ENCODE measurements at regions not wholly inside any gene's neighbourhood (a gene's known extent, or its start where the extent isn't known, plus 50 kb on each side); places are given as distances from the start of the nearest gene placed in this dataset.

DNA sequence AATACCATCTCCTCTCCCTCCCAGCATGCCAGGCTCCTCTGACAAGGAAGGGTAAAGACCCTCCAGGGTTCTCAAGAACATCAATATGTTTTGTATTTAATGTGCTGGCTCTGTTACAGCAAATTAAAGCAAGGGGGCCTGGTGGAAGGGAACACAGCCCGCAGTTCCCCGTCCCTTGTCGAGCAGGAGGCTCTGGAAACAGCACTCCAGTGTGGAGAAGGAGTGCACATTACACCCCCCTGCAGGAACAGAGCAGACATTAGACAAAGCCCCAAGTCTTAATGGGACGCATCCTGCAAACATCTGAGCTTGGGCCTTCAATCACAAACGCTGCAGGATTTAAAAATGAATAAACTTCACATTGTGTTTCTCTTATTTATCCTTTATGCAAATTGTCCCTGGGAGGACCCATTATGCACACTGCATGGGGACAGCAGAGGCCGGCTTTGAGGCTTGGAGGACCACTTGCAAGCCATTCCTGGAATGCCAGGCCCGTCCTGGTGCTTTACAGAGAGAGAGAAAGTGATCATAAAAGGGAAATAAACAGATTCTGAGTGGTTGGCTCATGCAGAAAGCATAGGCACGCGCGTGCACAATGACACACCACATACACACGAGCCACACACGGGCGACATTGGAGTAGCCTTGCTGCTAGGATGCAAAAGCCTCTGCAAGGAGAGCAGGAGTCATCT is 328.7 kb downstream of the SMAD2 start:
- no peak for DNase-seq (ENCODE audit: low read depth, low spot score)

DNA sequence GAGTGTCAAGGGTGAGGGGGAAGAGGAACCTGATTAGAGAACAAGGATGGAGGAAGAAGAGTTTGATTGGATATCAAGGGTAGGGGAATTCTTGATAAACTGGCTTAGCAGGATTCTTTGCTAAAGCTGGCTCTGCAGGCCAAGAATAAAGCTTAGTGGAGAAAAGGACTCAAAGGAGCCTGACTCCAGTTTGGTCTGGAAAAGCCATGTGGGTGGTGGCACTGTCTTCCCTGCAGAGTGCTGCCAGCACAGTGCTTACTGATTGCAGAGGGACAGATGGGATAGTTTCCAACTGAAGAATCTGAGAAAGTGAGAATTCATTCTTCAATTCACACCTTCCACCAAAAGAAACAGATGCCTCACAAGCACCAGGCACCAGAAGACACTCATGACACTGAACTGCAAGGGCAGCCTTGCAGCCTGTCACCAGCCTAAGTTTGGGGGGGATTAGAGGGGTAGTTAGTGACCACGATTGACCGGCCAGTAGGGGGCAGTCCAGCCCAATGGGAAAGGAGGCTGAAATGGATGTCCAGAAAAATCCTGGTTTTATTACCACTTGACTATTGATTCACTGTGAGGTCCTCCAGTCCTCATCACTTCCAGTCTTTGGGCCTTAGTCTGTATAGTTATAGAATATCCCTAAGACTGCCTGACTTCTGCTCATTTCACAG is 334.5 kb downstream of the SMAD2 start:
- no peak for DNase-seq (ENCODE audit: low read depth, low spot score)

DNA sequence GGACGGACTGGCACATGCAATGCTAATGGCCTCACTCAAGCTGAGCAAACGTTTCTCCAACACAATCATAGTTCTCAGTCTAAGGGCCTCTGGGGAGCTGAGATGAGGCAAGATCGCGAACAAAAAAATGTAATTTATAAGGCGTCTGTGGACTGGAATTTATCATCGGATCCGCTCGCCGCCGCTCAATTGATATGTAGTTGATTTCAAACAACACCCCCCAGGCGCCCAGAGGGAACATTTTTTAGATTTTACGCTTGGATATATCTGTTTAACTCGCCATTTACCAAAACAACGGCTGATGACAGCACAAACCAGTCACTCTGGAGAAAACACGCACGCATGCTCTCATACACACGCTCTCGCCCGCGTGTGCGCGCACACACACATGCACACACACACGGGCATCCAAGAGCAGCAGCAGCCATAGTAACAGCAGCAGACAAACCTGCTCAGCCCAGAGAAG is 335.8 kb downstream of the SMAD2 start:
- no peak for DNase-seq (ENCODE audit: low read depth, low spot score)

DNA sequence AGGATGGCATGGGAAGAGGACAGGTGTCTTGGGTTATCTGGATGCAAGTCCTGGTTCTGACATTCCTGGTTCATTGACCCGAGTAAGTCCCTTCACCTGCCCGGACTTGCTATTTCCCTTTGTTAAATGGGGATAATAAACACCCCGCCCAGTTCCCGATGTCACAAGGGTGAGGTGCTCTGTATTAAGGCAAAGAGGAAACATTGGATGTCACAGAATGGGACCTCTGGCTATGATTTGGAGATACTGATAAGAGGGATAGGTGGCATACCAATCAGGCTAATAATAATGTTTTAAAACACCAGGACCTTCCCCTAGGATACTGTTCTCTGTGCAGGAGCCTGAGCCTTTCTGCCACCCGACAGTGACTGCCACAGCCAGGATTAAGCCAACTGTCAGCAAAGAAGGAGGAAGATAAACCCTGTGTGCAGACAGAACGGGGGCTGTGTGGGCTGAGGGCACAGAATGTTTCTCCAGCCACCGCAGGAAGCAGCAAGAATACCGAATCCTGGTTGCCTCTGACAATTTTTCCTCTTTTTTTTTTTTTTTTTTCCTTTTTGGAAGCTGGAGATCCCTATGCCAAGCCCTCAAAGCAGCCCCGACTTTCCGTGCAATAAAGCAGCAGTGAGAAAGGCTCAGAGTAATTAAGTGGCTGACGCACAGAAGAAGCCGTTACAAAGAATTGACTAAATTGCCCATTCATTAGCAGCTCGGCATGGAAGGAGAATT is 336.6 kb downstream of the SMAD2 start:
- no peak for DNase-seq (ENCODE audit: low read depth, low spot score)

DNA sequence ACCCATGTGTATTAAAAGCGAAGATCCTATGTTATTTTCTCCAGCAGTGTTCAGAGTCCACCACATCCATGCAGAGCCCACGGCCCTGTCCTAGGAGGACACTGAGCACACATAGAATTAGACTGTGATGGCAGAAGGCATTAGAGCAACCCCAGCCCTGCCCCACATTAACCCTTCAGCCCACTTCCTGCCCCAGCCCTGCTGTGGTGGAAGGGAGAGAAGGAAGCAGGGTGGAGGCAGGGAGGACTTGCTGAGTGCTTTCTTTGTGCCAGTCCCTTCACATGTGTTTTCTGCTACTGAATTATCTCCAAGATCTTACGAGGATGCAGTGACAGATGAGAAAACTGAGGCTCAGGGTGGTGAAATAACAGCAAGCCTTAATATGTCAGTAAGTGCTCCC is 339.0 kb downstream of the SMAD2 start:
- DNase-seq (ENCODE audit: low read depth, low spot score) = no peak

DNA sequence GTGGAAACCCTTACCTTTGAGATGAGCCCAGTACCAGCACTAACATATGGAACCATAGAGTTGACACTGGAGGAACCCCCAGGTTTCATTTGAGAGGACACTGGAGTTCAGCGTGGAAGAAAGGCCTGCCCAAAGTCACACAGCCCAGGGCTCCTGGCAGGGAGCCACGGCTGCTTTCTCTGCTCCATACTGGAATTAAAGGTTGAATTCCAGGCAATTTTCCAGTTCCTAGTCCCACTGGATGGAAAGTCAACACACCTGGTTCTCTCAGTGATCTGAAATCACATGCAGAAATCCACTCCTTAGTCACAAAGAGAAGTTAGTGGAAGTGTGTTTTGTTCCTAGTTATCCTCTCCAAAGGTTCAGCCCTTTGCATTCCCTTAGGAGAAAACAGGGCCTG is 336.1 kb upstream of the SKOR2 start:
- DNase-seq (ENCODE audit: low read depth, low spot score) = no peak

DNA sequence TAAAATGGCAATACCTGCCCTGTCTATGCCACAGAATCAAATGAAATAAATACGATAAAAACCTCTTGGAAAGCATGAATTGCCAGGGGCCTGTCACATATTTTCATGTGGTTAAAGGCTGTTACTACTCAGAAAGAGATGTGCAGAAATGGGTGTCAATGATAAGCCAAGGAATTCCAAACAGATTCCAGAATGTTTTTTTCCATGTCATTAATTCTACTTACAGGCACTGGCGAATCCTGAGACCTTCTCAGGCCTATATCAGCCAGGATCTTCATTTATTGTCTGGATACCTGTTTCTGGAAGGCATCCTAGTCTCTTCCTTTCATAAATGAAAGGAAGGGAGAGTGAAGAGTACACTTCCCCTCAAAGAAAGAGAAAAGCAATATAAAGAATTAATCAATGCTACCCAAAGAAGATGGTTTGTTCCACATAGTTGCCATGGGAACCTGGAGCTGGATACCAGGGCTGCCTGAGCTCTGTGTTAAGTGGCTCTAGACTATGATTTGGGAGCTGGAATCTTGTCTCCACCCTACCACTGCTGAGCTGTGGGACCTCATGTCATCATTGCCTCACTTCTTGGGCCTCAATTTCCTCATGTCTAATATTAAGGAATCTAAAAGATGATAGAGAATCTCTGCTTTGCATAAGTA is 335.1 kb upstream of the SKOR2 start:
- no peak for DNase-seq (ENCODE audit: low read depth, low spot score)

DNA sequence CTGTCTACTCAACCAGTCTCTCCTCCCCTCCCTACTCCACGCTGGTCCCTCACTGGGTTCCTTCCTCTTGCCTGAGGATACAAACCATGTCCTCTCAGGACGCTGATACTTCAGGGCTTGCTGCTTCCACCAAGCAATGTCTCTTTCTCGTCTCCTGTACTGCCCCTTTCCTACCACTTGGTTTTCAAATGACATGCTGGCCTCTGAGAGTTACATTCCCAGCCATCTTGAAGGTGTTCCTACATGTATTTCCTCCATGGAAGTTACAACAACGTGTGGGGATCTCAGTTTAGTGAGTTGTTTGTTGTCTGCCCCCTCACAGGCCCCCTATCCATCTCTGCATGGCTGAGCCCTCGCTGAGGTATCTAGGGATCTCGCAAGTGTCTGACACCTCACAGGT is 334.5 kb upstream of the SKOR2 start:
- DNase-seq (ENCODE audit: low read depth, low spot score) = no peak

DNA sequence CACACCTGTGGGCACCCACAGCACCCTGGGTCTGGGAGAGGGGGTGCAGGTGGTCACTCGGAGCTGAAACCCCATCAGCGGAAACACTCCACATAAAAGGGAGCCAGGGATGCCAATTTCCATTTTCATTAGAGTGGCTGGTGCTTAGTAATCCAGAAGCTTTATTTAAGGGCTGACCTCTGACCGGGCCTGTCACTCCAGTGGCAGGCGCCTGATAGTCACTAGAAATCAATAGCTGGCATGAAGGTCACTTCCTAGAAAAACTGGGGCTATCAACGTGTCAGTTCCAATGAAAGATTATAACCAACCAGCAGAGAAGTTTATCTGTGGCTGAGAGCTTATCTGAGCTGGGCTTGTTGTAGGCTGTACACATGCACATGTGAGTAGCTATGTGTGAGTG is 333.7 kb upstream of the SKOR2 start:
- DNase-seq (ENCODE audit: low read depth, low spot score) = no peak

DNA sequence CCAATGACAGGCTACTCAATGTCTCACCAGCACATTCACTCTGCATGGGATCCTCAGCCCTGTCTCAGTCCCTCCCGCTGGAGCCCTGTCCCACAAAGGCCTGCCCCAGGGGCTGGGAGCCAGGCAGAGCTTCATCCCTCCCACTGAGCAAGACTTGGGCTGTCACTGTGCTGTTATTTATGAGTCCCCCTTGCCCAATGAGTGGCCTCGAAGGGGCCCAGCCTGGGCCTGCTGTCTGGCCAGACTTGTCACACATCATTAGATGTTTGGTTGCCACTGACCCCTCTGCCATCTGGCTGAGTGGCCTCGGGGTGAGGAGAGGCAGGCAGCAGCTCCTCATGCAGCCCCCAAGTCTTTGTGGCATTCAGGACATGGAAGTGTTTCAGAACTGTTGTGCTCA is 330.6 kb upstream of the SKOR2 start:
- DNase-seq (ENCODE audit: low read depth, low spot score) = no peak

DNA sequence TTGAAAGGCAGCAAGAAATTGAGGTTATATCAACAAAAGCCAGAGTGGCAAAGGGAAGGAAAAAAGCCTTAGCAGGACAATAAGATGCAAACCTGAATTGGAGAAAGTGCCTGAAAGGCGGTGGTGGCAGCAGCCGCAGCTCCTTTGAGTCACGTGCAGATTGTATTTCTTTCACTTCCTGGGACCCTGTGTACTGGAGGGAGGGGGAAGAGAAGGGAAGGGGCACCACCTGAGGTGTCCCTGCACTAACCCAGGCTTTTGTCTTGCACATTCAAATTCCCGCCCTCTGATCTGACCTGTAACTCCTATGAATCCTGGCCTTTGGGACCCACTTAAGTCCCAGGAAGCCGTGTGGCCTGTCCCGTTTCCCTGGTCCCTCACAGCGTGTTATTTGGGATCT is 326.1 kb upstream of the SKOR2 start:
- DNase-seq (ENCODE audit: low read depth, low spot score) = no peak

DNA sequence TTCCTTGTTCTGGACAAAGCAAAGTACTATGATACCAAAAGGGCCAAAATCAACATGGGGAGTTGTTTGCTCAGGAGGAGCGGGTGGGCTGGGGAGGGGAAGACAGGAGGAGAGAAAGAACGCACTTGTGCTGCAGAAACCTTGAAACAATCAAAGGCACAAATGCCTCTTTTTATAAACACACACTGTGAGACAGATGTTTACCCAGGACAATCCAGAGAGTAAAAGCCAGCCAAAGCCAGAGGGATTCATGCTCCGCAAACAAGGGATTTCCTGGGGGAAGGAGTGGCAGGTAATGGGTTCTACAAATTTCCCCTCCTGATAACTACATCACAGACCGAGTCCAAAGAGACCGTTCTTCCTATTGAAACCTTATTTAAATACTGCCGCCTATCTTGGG is 323.5 kb upstream of the SKOR2 start:
- no peak for DNase-seq (ENCODE audit: low read depth, low spot score)

DNA sequence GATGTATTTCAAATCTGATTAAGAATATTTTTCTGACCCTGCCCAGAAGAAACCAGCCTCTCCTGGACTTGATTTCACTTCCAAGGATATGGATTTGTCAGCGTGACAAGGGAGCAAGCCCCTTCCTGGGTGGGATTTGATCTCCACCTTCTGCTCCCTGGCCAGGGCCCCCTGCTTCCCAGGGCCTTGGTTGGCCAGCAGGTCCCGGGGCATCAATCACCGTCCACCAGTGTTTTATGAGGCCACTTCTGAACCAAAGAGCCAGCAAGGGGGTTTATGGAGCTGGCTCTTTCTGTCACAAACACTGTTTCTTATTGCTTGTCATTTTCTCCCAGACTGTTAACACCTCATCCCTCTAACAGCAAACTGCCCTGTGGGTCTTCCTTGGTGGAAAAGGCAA is 320.5 kb upstream of the SKOR2 start:
- no peak for DNase-seq (ENCODE audit: low read depth, low spot score)

DNA sequence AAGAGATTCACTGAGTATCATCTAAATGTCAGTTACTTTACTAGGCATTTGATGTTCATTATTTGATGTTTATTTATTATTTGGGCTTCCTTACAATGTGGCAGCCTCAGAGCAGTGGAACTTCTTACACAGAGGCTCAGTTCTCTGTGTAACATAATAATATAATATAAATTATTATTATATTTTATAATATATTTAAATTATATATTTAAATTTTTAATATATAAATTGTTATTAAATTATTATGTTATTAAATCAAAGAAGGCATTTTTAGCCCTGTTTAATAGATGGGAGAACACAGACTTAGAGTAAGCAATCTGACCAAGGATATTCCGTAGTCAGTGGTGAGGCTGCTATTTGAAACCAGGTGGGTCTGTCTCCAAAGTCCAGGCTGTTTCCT is 315.3 kb upstream of the SKOR2 start:
- DNase-seq (ENCODE audit: low read depth, low spot score) = no peak

DNA sequence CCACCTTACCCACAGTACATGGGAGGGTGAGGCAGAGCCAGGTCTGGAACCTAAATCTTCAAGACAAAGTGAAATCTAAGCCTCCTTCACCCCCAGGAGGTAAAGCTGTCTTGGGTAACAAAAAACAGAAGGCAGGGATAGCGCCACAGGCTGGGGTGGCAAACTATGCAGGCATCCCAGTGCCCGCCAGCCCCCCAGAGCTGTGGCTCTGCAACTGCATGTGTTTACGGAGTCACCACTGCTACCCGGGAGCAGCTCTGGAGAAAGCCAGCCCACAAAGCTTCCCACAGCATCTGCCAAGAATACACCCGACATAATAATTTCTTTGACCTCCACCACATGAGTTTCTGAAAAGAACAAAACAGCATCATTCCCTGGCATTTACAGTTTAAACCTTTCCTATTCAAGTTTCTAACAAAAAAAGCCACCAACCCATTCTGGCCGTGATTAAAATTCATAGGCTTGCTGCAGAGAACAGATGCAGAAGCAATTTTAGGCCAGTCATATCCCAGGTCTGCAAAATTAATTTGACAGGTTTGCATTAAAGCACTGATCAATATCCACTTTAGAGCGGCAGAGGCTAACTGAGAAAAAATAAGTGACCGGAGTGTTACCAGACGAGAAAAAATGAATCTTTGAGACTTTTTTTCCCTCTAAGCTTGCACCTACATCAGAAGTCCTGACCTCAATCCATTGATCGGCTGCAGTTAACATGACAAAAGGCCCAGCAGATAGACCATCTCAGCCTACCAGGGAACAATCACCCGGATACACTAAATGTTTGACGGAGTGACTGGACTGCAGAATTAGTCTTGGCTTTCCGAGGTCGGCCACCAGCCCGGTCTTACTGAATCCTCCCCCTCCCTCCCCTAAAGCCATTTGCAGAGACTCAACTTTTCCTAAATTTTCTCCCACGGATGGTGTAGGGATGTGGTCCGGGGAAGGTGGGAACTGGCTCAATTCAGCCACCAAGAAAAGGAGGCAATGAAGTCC is 309.6 kb upstream of the SKOR2 start:
- no peak for DNase-seq (ENCODE audit: low read depth, low spot score)

DNA sequence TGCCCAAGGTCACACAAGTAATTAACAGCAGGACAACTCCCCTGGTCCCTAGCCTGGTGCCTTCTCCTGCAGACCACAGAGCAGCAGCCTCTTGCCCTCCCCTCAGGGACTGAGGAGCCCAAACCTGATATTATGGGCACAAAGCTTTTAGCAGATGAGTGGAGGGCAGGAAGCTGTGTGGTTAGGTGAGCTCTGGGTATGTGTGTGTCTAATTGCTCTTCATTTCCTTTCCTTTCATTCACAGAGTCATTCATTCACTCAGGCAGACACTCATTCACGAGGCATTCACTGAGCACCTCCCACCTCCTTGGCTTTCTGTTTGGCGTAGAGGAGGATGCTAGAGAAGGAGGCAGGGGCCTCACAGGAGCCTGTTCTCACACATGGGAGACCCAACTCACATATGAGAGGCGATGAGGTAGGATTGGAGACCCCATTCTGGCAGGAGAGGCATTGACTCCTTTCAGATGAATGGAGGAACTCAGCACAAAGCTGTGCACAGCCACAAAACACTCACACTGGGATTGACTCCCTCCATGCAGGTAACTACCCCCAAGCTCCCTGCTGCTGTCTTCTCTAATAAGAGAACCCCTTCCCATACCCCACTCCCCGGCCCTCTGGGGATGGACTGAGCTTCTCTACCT is 306.8 kb upstream of the SKOR2 start:
- DNase-seq (ENCODE audit: low read depth, low spot score) = no peak

DNA sequence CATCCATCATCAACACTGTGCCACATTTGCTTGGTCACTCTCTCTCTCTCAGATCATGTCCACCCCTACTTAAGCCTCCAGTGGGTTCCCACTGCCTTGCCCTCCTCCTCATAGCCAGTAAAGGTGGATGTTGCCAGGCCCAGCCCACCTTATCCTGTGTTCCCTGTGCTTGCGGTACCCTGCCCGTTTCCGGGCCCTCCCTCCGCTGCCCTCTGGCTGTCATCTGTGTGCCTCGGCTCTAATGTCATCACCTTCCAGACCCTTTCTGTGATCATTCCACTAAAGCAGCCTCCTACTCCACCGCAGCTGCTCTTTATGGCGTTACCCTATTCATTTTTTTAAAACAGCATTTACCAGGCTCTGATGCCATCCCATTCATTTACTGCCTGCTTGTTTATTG is 305.7 kb upstream of the SKOR2 start:
- DNase-seq (ENCODE audit: low read depth, low spot score) = no peak

DNA sequence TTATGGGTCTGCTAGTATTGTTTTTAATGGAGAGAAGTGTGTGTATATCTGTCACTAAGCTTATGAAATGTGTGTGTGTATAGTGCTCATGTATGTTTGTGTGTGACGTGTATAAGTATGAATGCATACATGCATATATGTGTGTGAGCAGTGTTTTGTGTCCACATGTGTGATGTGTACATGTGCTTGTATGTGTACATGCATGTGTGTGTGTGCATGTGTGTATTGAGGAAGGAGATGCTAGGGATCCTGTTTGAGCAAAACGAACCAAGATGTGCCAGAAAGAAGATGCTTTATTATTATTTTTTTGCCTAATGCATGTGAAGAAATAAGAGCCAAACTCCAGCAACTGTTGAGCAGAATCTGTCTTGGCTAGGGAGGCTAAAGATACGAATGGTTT is 301.3 kb upstream of the SKOR2 start:
- no peak for DNase-seq (ENCODE audit: low read depth, low spot score)

DNA sequence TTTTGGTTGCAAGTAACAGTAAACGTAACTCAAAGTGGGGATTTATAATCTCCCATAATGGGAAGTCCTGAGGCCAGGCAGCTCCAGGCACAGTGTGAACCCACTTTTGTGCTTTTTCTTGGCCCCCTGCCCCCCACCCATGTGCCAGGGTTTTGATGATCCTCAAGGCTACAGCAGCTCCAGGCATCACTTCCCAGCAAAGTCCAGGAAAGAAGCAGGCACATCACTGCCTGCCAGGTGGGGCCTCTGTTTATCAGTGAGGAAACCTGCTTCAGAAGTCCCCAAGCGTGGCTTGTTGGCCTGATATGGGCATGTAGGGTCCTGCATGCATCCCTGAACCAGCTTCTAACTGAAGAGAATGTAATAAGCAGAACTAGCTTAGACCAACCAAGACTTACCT is 299.2 kb upstream of the SKOR2 start:
- no peak for DNase-seq (ENCODE audit: low read depth, low spot score)

DNA sequence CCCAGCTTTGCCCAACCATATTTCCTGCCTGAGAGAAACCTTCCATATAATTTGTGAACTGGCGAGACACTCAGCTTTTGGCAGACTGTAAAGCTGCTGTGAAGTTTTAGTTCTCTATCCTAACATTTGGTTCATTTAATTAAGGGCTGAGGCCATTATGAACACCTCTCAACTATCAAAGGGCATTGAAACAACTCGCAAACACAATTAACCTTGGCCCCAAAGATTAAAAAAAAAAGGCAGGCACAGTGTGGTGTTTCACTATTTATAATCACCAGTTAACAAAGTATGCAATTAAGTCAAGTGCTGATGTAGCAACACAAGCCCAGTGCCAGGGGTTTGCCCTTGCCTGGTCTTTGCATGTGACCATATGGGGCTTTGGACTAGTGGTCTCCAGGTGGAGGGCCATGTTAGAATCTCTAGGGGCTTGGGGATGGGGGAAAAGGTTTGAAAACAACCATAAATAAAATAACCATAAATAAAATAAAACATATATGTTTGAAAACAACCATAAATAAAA is 297.6 kb upstream of the SKOR2 start:
- DNase-seq (ENCODE audit: low read depth, low spot score) = no peak

All from pulmonary artery endothelial cell (primary cell).